HCT116 (cell line): ENCODE measurements at regions not wholly inside any gene's neighbourhood (a gene's known extent, or its start where the extent isn't known, plus 50 kb on each side); places are given as distances from the start of the nearest gene placed in this dataset.

Experiments
- ATAC-seq: fragments of 200-7000 bp; cut with Tn5 transposase; 2 replicates; pipeline ENCODE4 v1.9.1; 2020; ENCODE audit warnings: mild to moderate bottlenecking, moderate library complexity
- BruUV-seq: library from RNA; stranded (reverse); fragments of 400-500 nt; replicated peaks from 2 replicates; lab custom pipeline; 2021; lab: Mats Ljungman, UMichigan
- CTCF ChIA-PET: fragments of 300-600 bp; sonication (Branson Sonifier 250); formaldehyde crosslinking; loops from one replicate; lab custom pipeline; 2021; ENCODE audit warnings: antibody characterized with exemption; lab: Charles Lee
- POLR2A ChIA-PET: fragments of 300-600, 350-600 bp; sonication (Branson Sonifier 250); formaldehyde crosslinking; loops from one replicate; lab custom pipeline; 2021; ENCODE audit warnings: antibody characterized with exemption; lab: Charles Lee
- RAD21 ChIA-PET, 2 experiments: fragments of 300-600 bp; sonication (Branson Sonifier 250); formaldehyde crosslinking; loops; one replicate each; lab custom pipeline; 2023; ENCODE audit warnings: low total read pairs in 2 of 2; ENCODE audit not compliant: uncharacterized antibody in 2 of 2, unreplicated experiment in 2 of 2, low non-redundant PET in 1 of 2; lab: Charles Lee
- DNase-seq: peaks from one replicate; pipeline ENCODE4 v3.0.0-alpha.2; 2010; ENCODE audit warnings: low read depth, low spot score
- H2AFZ ChIP-seq: fragments of 200-600 bp; shearing (Covaris generic), sonication (generic); 2 replicates; pipeline ENCODE4 v1.6.1; 2017; ENCODE audit warnings: low read depth, mixed run types, mixed read lengths, antibody characterized with exemption, low read length; ENCODE audit not compliant: poor library complexity, severe bottlenecking
- H3K27ac ChIP-seq: 2 replicates; pipeline ENCODE4 v1.5.1; 2012; ENCODE audit warnings: low read depth, low read length
- H3K27me3 ChIP-seq: fragments of 200-600 bp; sonication (generic); 2 replicates; pipeline ENCODE4 v1.6.1; 2016; ENCODE audit warnings: mixed run types, low read length, mixed read lengths; ENCODE audit not compliant: insufficient read depth
- H3K36me3 ChIP-seq, 2 experiments: fragments of 200-500 bp in 1 of 2; fragments of 200-600 bp in 1 of 2; sonication (Bioruptor generic) in 1 of 2; sonication (generic) in 1 of 2; 2 replicates each; pipeline versions ENCODE4 v1.5.1 to v1.6.1; 2014 to 2016; ENCODE audit warnings: low read length in 2 of 2, inconsistent platforms in 1 of 2, mixed read lengths in 1 of 2, mixed run types in 1 of 2; ENCODE audit not compliant: insufficient read depth in 2 of 2, control insufficient read depth in 1 of 2
- H3K4me1 ChIP-seq, 2 experiments: fragments of 200-600 bp in 1 of 2; sonication (generic) in 1 of 2; 2 replicates each; pipeline versions ENCODE4 v1.5.1 to v1.6.1; 2012 to 2017; ENCODE audit warnings: low read length in 2 of 2, inconsistent platforms in 1 of 2, mild to moderate bottlenecking in 1 of 2, mixed read lengths in 1 of 2, mixed run types in 1 of 2, moderate library complexity in 1 of 2; ENCODE audit not compliant: insufficient read depth in 2 of 2, control insufficient read depth in 1 of 2
- H3K4me2 ChIP-seq: fragments of 200-600 bp; sonication (generic); 2 replicates; pipeline ENCODE4 v1.6.1; 2017; ENCODE audit warnings: mixed run types, low read length, mixed read lengths
- H3K4me3 ChIP-seq, 2 experiments: fragments of 200-600 bp in 1 of 2; sonication (generic) in 1 of 2; replicated peaks in 1 of 2; 2 replicates each; pipeline ENCODE4 v1.5.1; 2011 to 2016; ENCODE audit warnings: low read length in 2 of 2, control low read depth in 1 of 2, low read depth in 1 of 2, mild to moderate bottlenecking in 1 of 2, mixed read lengths in 1 of 2, mixed run types in 1 of 2
- H3K79me2 ChIP-seq: fragments of 200-600 bp; sonication (generic); 2 replicates; pipeline ENCODE4 v1.6.1; 2017; ENCODE audit warnings: mild to moderate bottlenecking, mixed run types, low read length, moderate library complexity, mixed read lengths; ENCODE audit not compliant: insufficient read depth
- H3K9ac ChIP-seq: fragments of 200-600 bp; sonication (generic); 2 replicates; pipeline ENCODE4 v1.6.1; 2016; ENCODE audit warnings: low read length, mixed read lengths
- H3K9me2 ChIP-seq: fragments of 200-600 bp; sonication (generic), shearing (Covaris generic); 2 replicates; pipeline ENCODE4 v1.6.1; 2017; ENCODE audit warnings: mixed run types, mild to moderate bottlenecking, moderate library complexity; ENCODE audit not compliant: insufficient read depth
- H3K9me3 ChIP-seq, 2 experiments: fragments of 200-500 bp in 1 of 2; fragments of 200-600 bp in 1 of 2; sonication (Bioruptor generic) in 1 of 2; sonication (generic) in 1 of 2; 2 replicates each; pipeline ENCODE4 v1.6.1; 2014 to 2017; ENCODE audit warnings: low read length in 2 of 2, mixed read lengths in 2 of 2, inconsistent platforms in 1 of 2, low read depth in 1 of 2, mild to moderate bottlenecking in 1 of 2, mixed run types in 1 of 2, moderate library complexity in 1 of 2; ENCODE audit not compliant: control insufficient read depth in 1 of 2, insufficient read depth in 1 of 2
- H4K20me1 ChIP-seq: fragments of 200-600 bp; sonication (generic), shearing (Covaris generic); 2 replicates; pipeline ENCODE4 v1.6.1; 2017; ENCODE audit warnings: mixed run types, mild to moderate bottlenecking, moderate library complexity; ENCODE audit not compliant: insufficient read depth
- ELF1 ChIP-seq: IDR thresholded peaks from 2 replicates; pipeline ENCODE4 v1.6.1; 2012; ENCODE audit warnings: low read depth, borderline replicate concordance
- EZH2phosphoT487 ChIP-seq: fragments of 200-600 bp; IDR thresholded peaks from 2 replicates; pipeline ENCODE4 v1.6.1; 2018; ENCODE audit warnings: antibody characterized with exemption, borderline replicate concordance
- JUND ChIP-seq: IDR thresholded peaks from 2 replicates; pipeline ENCODE4 v1.6.1; 2012
- POLR2A ChIP-seq: IDR thresholded peaks from 2 replicates; pipeline ENCODE4 v1.7.0; 2011; ENCODE audit warnings: borderline replicate concordance; ENCODE audit not compliant: insufficient read depth, insufficient read length; ENCODE audit errors: extremely low read depth
- POLR2AphosphoS5 ChIP-seq: IDR thresholded peaks from 2 replicates; pipeline ENCODE4 v1.6.1; 2011; ENCODE audit warnings: mild to moderate bottlenecking, low read depth, low read length, moderate library complexity
- REST ChIP-seq: IDR thresholded peaks from 2 replicates; pipeline ENCODE4 v1.6.1; 2012; ENCODE audit warnings: low read depth
- SP1 ChIP-seq: IDR thresholded peaks from 2 replicates; pipeline ENCODE4 v1.6.1; 2012; ENCODE audit warnings: low read depth
- SRF ChIP-seq: IDR thresholded peaks from 2 replicates; pipeline ENCODE4 v1.6.1; 2012; ENCODE audit warnings: low read depth
- TCF7L2 ChIP-seq: IDR thresholded peaks from 2 replicates; pipeline ENCODE4 v1.7.0; 2011; ENCODE audit warnings: borderline replicate concordance, inconsistent platforms; ENCODE audit not compliant: insufficient read depth, insufficient read length; ENCODE audit errors: extremely low read depth
- ZBTB33 ChIP-seq: IDR thresholded peaks from 2 replicates; pipeline ENCODE4 v1.6.1; 2011; ENCODE audit warnings: mild to moderate bottlenecking, low read length, moderate library complexity; ENCODE audit not compliant: insufficient replicate concordance; ENCODE audit errors: extremely low read depth
- ZFX ChIP-seq: fragments of 450-650 bp; IDR thresholded peaks from 2 replicates; pipeline ENCODE4 v1.6.1; 2017
- intact Hi-C: fragments of 100-400 bp; cut with micrococcal nuclease; formaldehyde crosslinking; loops from 2 replicates; pipeline ENCODE4 v1.10.0; 2022

- intact Hi-C loops = no loop called here
- Histone ChIP-seq H3K9ac (no peak overlapping the region), H3K9me2 (no peaks in the 10 kb centered on the region), H3K4me2 (no peak overlapping the region), H3K27me3 (peaks cover 30% of the 10 kb centered on the region; the same call in 1 of the 2 replicates), H3K79me2 (no peaks in the 10 kb centered on the region), H3K4me3 (no peak overlapping the region), H3K36me3 (no peaks in the 10 kb centered on the region), H3K27ac (no peak overlapping the region), H2AFZ (no peak overlapping the region)
- DNase-seq = no peak
- CTCF ChIA-PET = no interaction called here
- ATAC-seq = no peak
- BruUV-seq = no TSS peak
- TF ChIP-seq ELF1 = no peak
- TF ChIP-seq TCF7L2 = no peak
- no peak for TF ChIP-seq JUND
- no peak for TF ChIP-seq SP1
- TF ChIP-seq REST = no peak
- TF ChIP-seq EZH2phosphoT487 = no peak
- TF ChIP-seq POLR2AphosphoS5 = no peak
- no peak for TF ChIP-seq POLR2A
- no peak for TF ChIP-seq SRF
- TF ChIP-seq ZBTB33 = no peak
- no peak for TF ChIP-seq ZFX
- TF ChIP-seq, all 23 proteins: peak for 0
- Histone ChIP-seq H3K4me1 (no peaks in the 10 kb centered on the region), H3K9me3 (no peaks in the 10 kb centered on the region), H4K20me1 (no peaks in the 10 kb centered on the region)
- ChIA-PET POLR2A (no interaction called here), RAD21 (no interaction called here)
Measured at GRCh38 chr11:19398273-19398672, 157.5 kb upstream of the E2F8 start.
